H1 (cell line): ENCODE measurements at regions not wholly inside any gene's neighbourhood (a gene's known extent, or its start where the extent isn't known, plus 50 kb on each side); places are given as distances from the start of the nearest gene placed in this dataset.

Experiments
- JUND ChIP-seq: IDR thresholded peaks from 2 replicates; pipeline ENCODE4 v1.6.1; 2011; ENCODE audit warnings: mild to moderate bottlenecking, improper control_type of control experiment, low read length
- RBBP5 ChIP-seq: IDR thresholded peaks from 2 replicates; pipeline ENCODE4 v1.7.1; 2012; ENCODE audit warnings: low read depth, mild to moderate bottlenecking, inconsistent platforms, low read length, moderate library complexity, borderline replicate concordance
- RFX5 ChIP-seq: IDR thresholded peaks from 2 replicates; pipeline ENCODE4 v1.6.1; 2011; ENCODE audit warnings: low read depth, low read length, improper control_type of control experiment, borderline replicate concordance

DNA sequence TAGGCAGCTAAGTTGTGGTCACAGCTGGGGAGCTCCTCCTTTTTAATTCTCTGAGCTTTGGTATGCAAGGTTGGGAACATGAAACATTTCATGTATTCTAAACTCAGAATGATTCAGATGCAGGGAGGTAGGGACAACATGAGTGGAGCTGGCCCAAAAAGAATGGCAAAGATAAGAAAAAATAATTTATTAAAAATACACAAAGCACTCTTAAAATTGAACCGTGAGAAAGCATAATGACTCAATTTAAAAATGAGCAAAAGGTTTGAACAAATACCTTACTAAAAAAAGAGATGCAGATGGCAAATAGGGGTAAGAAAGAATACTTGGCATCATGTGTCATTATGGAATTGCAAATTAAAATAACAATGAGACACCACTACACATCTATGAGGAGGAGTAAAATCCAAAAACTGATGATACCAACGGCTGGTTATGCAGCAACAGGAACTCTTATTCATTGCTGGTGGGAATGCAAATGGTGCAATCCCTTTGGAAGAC, 175.6 kb upstream of the IRX3 start (continued):
- no peak for TF ChIP-seq RFX5
- TF ChIP-seq RBBP5, result no peak
- TF ChIP-seq JUND, result no peak
